Common myeloid progenitor, CD34-positive (primary cell): ENCODE measurements at regions not wholly inside any gene's neighbourhood (a gene's known extent, or its start where the extent isn't known, plus 50 kb on each side); places are given as distances from the start of the nearest gene placed in this dataset.

Source experiments
- CTCF ChIA-PET: fragments of 350-600 bp; sonication (Branson Sonifier 250); formaldehyde crosslinking; loops from one replicate; lab custom pipeline; 2021; ENCODE audit warnings: antibody characterized with exemption; lab: Charles Lee
- POLR2A ChIA-PET: fragments of 350-600 bp; sonication (Branson Sonifier 250); formaldehyde crosslinking; loops from one replicate; lab custom pipeline; 2021; ENCODE audit warnings: antibody characterized with exemption; lab: Charles Lee
- DNase-seq, 3 donors: peaks; one replicate each; pipeline versions ENCODE4 v3.0.0 to v3.0.0-alpha.2; 2013
- H3K27ac ChIP-seq, 2 experiments: 1 replicate in 1 of 2; 2 replicates in 1 of 2; pipeline ENCODE4 v1.7.0; 2013; ENCODE audit warnings: inconsistent platforms in 2 of 2, low read length in 2 of 2, mild to moderate bottlenecking in 2 of 2, low read depth in 1 of 2, moderate library complexity in 1 of 2; ENCODE audit not compliant: severe bottlenecking in 2 of 2, insufficient read depth in 1 of 2, poor library complexity in 1 of 2
- H3K27me3 ChIP-seq, 5 experiments: replicated peaks in 2 of 5; 1 replicate in 3 of 5; 2 replicates in 2 of 5; pipeline versions ENCODE4 v1.6.1 to v1.7.0; 2013; ENCODE audit warnings: low read length in 4 of 5, mild to moderate bottlenecking in 2 of 5, moderate library complexity in 2 of 5, inconsistent platforms in 1 of 5; ENCODE audit not compliant: insufficient read depth in 5 of 5, control insufficient read depth in 4 of 5
- H3K36me3 ChIP-seq, 4 experiments: 1 replicate in 2 of 4; 2 replicates in 2 of 4; pipeline versions ENCODE4 v1.6.1 to v1.7.0; 2013; ENCODE audit warnings: low read length in 3 of 4, control low read depth in 1 of 4, mild to moderate bottlenecking in 1 of 4; ENCODE audit not compliant: control insufficient read depth in 4 of 4, insufficient read depth in 4 of 4
- H3K4me1 ChIP-seq, 4 experiments: 1 replicate in 3 of 4; 2 replicates in 1 of 4; pipeline versions ENCODE4 v1.6.1 to v1.7.1; 2013; ENCODE audit warnings: low read length in 3 of 4, mild to moderate bottlenecking in 3 of 4, control low read depth in 1 of 4, inconsistent platforms in 1 of 4, moderate library complexity in 1 of 4; ENCODE audit not compliant: control insufficient read depth in 4 of 4, insufficient read depth in 4 of 4; ENCODE audit errors: control extremely low read depth in 1 of 4
- H3K4me3 ChIP-seq, 7 experiments: 1 replicate in 4 of 7; 2 replicates in 3 of 7; pipeline versions ENCODE4 v1.5.1 to v1.7.0; 2013; ENCODE audit warnings: mild to moderate bottlenecking in 7 of 7, low read length in 6 of 7, moderate library complexity in 6 of 7, inconsistent platforms in 2 of 7, low read depth in 2 of 7, control low read depth in 1 of 7; ENCODE audit not compliant: insufficient read depth in 4 of 7, control insufficient read depth in 1 of 7; ENCODE audit errors: extremely low read depth in 1 of 7
- H3K9me3 ChIP-seq, 5 experiments: 1 replicate in 4 of 5; 2 replicates in 1 of 5; pipeline versions ENCODE4 v1.6.1 to v1.7.1; 2013; ENCODE audit warnings: low read length in 4 of 5, mild to moderate bottlenecking in 2 of 5, inconsistent platforms in 1 of 5, low read depth in 1 of 5, moderate library complexity in 1 of 5; ENCODE audit not compliant: control insufficient read depth in 4 of 5, insufficient read depth in 2 of 5; ENCODE audit errors: control extremely low read depth in 1 of 5
- WGBS: methylation state at CpG from one replicate; pipeline ENCODE4 v1.1.5; 2013; ENCODE audit not compliant: insufficient coverage; 5-methylcytosine and 5-hydroxymethylcytosine counted together

- ChIA-PET POLR2A (no interaction called here), CTCF (no interaction called here)
- Histone ChIP-seq H3K4me3 (no peak overlapping the region), H3K27ac (no peak overlapping the region), H3K4me1 (no peaks in the 10 kb centered on the region), H3K27me3 (no peaks in the 10 kb centered on the region), H3K9me3 (no peaks in the 10 kb centered on the region), H3K36me3 (no peaks in the 10 kb centered on the region)
- DNase-seq = no peak
Observed at GRCh38 chrY:16715278-16715677, 1164.7 kb downstream of the CDY2B start.

- no peaks in the 10 kb centered on the region for H3K36me3 ChIP-seq
- H3K27me3 ChIP-seq = no peaks in the 10 kb centered on the region
- no peak overlapping the region for H3K4me3 ChIP-seq
- no peaks in the 10 kb centered on the region for H3K9me3 ChIP-seq
- ChIA-PET CTCF (no interaction called here), POLR2A (no interaction called here)
- no CpG with 5 or more reads among the region's 2 CpGs for WGBS
- H3K4me1 ChIP-seq = no peaks in the 10 kb centered on the region
- H3K27ac ChIP-seq = no peak overlapping the region
- no peak for DNase-seq
Observed at GRCh38 chrY:16673102-16673787, 1206.8 kb downstream of the CDY2B start.

- ChIA-PET CTCF (no interaction called here), POLR2A (no interaction called here)
- Histone ChIP-seq H3K36me3 (no peaks in the 10 kb centered on the region), H3K4me3 (no peak overlapping the region), H3K9me3 (no peaks in the 10 kb centered on the region), H3K27me3 (no peaks in the 10 kb centered on the region), H3K27ac (no peak overlapping the region), H3K4me1 (no peaks in the 10 kb centered on the region)
- DNase-seq = no peak
- no CpG with 5 or more reads among the region's 1 CpG for WGBS
Observed at GRCh38 chrY:16668402-16668801, 1211.6 kb downstream of the CDY2B start.

DNA sequence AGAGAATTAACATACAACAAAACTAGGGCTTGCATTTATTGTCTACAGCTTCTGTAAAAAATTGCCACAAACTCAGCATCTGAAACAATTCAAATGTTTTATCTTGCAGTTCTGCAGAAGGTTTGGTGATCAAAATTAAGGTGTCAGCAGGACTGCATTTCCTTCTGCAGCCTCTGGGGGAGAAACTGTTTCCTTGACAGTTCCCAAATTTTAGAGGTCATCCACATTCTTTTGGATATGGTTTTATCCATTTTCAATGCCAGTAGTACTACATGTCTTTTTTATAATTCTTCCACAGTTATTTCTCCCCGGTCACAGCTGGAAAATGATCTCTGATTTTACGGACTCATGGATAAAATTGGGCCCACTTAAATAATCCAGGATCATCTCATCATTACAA, 1217.3 kb downstream of the CDY2B start:
- no peak overlapping the region for H3K4me3 ChIP-seq
- H3K4me1 ChIP-seq = no peaks in the 10 kb centered on the region
- WGBS = no CpG with 5 or more reads among the region's 2 CpGs

DNA sequence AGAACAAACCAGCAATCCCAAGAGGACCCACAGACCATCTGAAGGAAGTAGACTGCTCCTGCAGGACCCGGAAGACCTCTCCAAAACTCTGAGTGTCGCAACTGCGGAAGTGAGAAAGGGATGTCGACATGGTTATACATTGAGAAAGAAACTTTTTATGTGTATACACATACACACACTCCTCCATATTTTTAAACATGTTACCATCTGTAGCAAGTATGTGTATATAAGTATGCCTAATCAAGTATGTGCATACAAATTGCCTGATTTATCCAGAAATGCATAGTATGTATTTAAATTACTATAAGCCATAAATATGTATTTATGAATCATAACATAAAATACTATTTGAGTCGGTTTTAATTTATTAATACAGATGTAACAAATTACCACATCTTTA, 1220.7 kb downstream of the CDY2B start:
- DNase-seq = no peak

More for the DNA sequence above, 1217.3 kb downstream of the CDY2B start:
- Histone ChIP-seq H3K9me3 (no peaks in the 10 kb centered on the region), H3K27me3 (no peaks in the 10 kb centered on the region), H3K36me3 (no peaks in the 10 kb centered on the region), H3K27ac (no peak overlapping the region)
- POLR2A ChIA-PET = no interaction called here
- DNase-seq = no peak
- CTCF ChIA-PET = no interaction called here

GRCh38 chrY:16653971-16654370, 1226.0 kb downstream of the CDY2B start:
- ChIA-PET POLR2A (no interaction called here), CTCF (no interaction called here)
- no CpG with 5 or more reads among the region's 3 CpGs for WGBS
- Histone ChIP-seq H3K9me3 (no peaks in the 10 kb centered on the region), H3K27ac (no peak overlapping the region), H3K4me1 (no peaks in the 10 kb centered on the region), H3K27me3 (no peaks in the 10 kb centered on the region), H3K36me3 (no peaks in the 10 kb centered on the region), H3K4me3 (no peak overlapping the region)
- DNase-seq = no peak

More for the DNA sequence above, 1220.7 kb downstream of the CDY2B start:
- no CpG with 5 or more reads among the region's 5 CpGs for WGBS
- ChIA-PET CTCF (no interaction called here), POLR2A (no interaction called here)
- Histone ChIP-seq H3K4me3 (no peak overlapping the region), H3K36me3 (no peaks in the 10 kb centered on the region), H3K9me3 (no peaks in the 10 kb centered on the region), H3K27ac (no peak overlapping the region), H3K4me1 (no peaks in the 10 kb centered on the region), H3K27me3 (no peaks in the 10 kb centered on the region)

DNA sequence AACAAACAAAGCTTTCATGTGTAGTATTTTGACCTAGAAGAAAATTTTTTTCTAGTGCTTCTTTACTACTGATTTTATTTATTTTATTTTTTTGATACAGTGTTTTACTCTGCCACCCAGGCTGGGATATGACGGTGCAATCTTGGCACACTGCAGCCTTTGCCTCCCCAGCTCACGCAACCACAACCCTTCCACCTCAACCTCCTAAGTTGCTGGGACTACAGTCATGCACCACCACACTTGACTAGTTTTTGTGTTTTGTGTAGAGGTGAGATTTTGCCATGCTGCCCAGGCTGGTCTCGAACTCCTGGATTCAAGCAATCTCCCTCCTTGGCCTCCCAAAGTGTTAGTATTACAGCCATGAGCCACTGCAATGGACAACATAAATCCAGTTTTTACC, 1234.0 kb downstream of the CDY2B start:
- Histone ChIP-seq H3K4me1 (no peaks in the 10 kb centered on the region), H3K9me3 (no peaks in the 10 kb centered on the region), H3K4me3 (no peak overlapping the region), H3K27me3 (no peaks in the 10 kb centered on the region), H3K36me3 (no peaks in the 10 kb centered on the region), H3K27ac (no peak overlapping the region)
- no CpG with 5 or more reads among the region's 3 CpGs for WGBS
- ChIA-PET CTCF (no interaction called here), POLR2A (no interaction called here)
- no peak for DNase-seq
